ENCODE measurements at regions not wholly inside any gene's neighbourhood (a gene's known extent, or its start where the extent isn't known, plus 50 kb on each side); places are given as distances from the start of the nearest gene placed in this dataset.

- DNase-seq (ENCODE audit: extremely low spot score): no peak
- no peak for TF ChIP-seq CTCF (IDR thresholded peaks at IDR 0.05; ENCODE audit: control extremely low read depth, extremely low read depth, low read depth, missing control alignments)
- POLR2A ChIA-PET: no interaction called here
- CTCF ChIA-PET: no interaction called here
These were observed 481.1 kb upstream of the PTBP2 start for GRCh38 chr1:96240438-96240837.

GRCh38 chr1:96253246-96254035, 468.1 kb upstream of the PTBP2 start:
- ChIA-PET CTCF (no interaction called here), POLR2A (no interaction called here)
- TF ChIP-seq CTCF (IDR thresholded peaks at IDR 0.05; ENCODE audit: control extremely low read depth, extremely low read depth, low read depth, missing control alignments): no peak
- no peak for DNase-seq (ENCODE audit: extremely low spot score)

- POLR2A ChIA-PET: no interaction called here
- DNase-seq (ENCODE audit: extremely low spot score): no peak
- TF ChIP-seq CTCF (IDR thresholded peaks at IDR 0.05; ENCODE audit: control extremely low read depth, extremely low read depth, low read depth, missing control alignments): no peak
- CTCF ChIA-PET: interaction anchor here (1.7 kb wide), 1 partner anchor 20 kb away, joined by 6 read pairs; no protein-coding TSS in a partner anchor
These were observed 465.3 kb upstream of the PTBP2 start for GRCh38 chr1:96256130-96256790.

- TF ChIP-seq CTCF (IDR thresholded peaks at IDR 0.05; ENCODE audit: control extremely low read depth, extremely low read depth, low read depth, missing control alignments): no peak
- ChIA-PET CTCF (no interaction called here), POLR2A (no interaction called here)
- no peak for DNase-seq (ENCODE audit: extremely low spot score)
These were observed 462.2 kb upstream of the PTBP2 start for GRCh38 chr1:96259399-96259798.

GRCh38 chr1:96281491-96281890, 440.1 kb upstream of the PTBP2 start:
- no peak for TF ChIP-seq CTCF (IDR thresholded peaks at IDR 0.05; ENCODE audit: control extremely low read depth, extremely low read depth, low read depth, missing control alignments)
- DNase-seq (ENCODE audit: extremely low spot score): no peak
- CTCF ChIA-PET: no interaction called here
- POLR2A ChIA-PET: no interaction called here

- POLR2A ChIA-PET: no interaction called here
- no peak for TF ChIP-seq CTCF (IDR thresholded peaks at IDR 0.05; ENCODE audit: control extremely low read depth, extremely low read depth, low read depth, missing control alignments)
- no peak for DNase-seq (ENCODE audit: extremely low spot score)
- CTCF ChIA-PET: no interaction called here
These were observed 431.6 kb upstream of the PTBP2 start for GRCh38 chr1:96290033-96290432.

All from GM10248 (cell line).